Neural progenitor cell (in vitro differentiated cells): ENCODE measurements at regions not wholly inside any gene's neighbourhood (a gene's known extent, or its start where the extent isn't known, plus 50 kb on each side); places are given as distances from the start of the nearest gene placed in this dataset.

Experiments
- EZH2 ChIP-seq: fragments of 200-600 bp; sonication (generic); IDR thresholded peaks from 2 replicates; pipeline ENCODE4 v1.6.1; 2017; ENCODE audit warnings: antibody characterized with exemption, mild to moderate bottlenecking, moderate library complexity
- TF ChIP-seq, protein P1 (sequence below): fragments of 200-600 bp; sonication (generic); IDR thresholded peaks from 2 replicates; pipeline ENCODE4 v1.5.1; 2017; ENCODE audit warnings: antibody characterized with exemption, mild to moderate bottlenecking

DNA sequence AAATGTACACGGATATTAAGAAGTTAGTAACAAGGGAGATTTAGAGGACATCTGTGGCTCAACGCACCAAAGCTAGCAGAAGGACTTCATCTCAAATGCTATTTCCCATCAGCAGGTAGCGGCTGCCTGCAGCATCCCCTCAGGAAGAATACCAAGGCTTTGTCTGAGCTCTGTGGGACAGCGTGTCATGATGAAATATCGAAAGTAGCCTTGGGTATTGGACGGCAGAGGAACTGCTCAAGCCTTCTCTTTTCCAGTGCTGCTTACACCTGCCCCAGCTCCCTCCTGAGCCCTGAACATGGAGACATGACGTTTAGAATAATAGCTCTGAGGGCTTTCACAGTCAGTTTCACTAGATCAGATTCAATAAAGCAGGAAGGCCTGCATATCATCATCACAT lies 241.6 kb downstream of the SUCLG1 start:
- TF ChIP-seq, protein P1, sequence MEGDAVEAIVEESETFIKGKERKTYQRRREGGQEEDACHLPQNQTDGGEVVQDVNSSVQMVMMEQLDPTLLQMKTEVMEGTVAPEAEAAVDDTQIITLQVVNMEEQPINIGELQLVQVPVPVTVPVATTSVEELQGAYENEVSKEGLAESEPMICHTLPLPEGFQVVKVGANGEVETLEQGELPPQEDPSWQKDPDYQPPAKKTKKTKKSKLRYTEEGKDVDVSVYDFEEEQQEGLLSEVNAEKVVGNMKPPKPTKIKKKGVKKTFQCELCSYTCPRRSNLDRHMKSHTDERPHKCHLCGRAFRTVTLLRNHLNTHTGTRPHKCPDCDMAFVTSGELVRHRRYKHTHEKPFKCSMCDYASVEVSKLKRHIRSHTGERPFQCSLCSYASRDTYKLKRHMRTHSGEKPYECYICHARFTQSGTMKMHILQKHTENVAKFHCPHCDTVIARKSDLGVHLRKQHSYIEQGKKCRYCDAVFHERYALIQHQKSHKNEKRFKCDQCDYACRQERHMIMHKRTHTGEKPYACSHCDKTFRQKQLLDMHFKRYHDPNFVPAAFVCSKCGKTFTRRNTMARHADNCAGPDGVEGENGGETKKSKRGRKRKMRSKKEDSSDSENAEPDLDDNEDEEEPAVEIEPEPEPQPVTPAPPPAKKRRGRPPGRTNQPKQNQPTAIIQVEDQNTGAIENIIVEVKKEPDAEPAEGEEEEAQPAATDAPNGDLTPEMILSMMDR: no peak
- no peak for TF ChIP-seq EZH2
